DND-41 (cell line): ENCODE measurements at regions not wholly inside any gene's neighbourhood (a gene's known extent, or its start where the extent isn't known, plus 50 kb on each side); places are given as distances from the start of the nearest gene placed in this dataset.
"Not testable (repeated sequence)": the region's sequence is repeated elsewhere in the genome, so short reads cannot be mapped to it uniquely, and the experiment has no call there.

Source experiments
- CTCF ChIP-seq: IDR thresholded peaks from 2 replicates; pipeline ENCODE4 v1.5.1; 2012; ENCODE audit warnings: borderline replicate concordance, low read length, moderate library complexity, mild to moderate bottlenecking; ENCODE audit not compliant: poor library complexity, severe bottlenecking; ENCODE audit errors: extremely low read depth
- EZH2 ChIP-seq: IDR thresholded peaks from 3 replicates; pipeline ENCODE4 v1.6.1; 2012; ENCODE audit warnings: borderline replicate concordance, low read depth, mild to moderate bottlenecking, moderate library complexity, low read length, inconsistent platforms; ENCODE audit not compliant: severe bottlenecking

GRCh38 chr16:10257642-10258251, 75.5 kb upstream of the GRIN2A start:
- TF ChIP-seq CTCF, EZH2: not testable (repeated sequence)
